ENCODE measurements at regions not wholly inside any gene's neighbourhood (a gene's known extent, or its start where the extent isn't known, plus 50 kb on each side); places are given as distances from the start of the nearest gene placed in this dataset.

GRCh38 chr12:118575730-118576129 lies 199.4 kb downstream of the SUDS3 start:
- Histone ChIP-seq H4K20me1 (ENCODE audit: insufficient read depth) (no peaks in the 10 kb centered on the region), H3K79me2 (ENCODE audit: insufficient read depth, low read length) (no peaks in the 10 kb centered on the region), H3K36me3 (ENCODE audit: control insufficient read depth in 1 of 2, insufficient read depth in 2 of 2, low read length in 2 of 2) (no peaks in the 10 kb centered on the region), H3K27me3 (ENCODE audit: insufficient read depth, low read length) (peaks cover 13% of the 10 kb centered on the region), H3K9me2 (ENCODE audit: insufficient read depth) (no peaks in the 10 kb centered on the region), H3K4me2 (ENCODE audit: low read length) (no peak overlapping the region), H3K27ac (ENCODE audit: low read depth, low read length) (no peak overlapping the region), H3K9ac (ENCODE audit: low read length) (no peak overlapping the region), H3K4me1 (ENCODE audit: control insufficient read depth in 1 of 2, insufficient read depth in 2 of 2, low read length in 2 of 2) (no peaks in the 10 kb centered on the region), H3K4me3 (replicated peaks in 1 of 2; ENCODE audit: low read depth in 1 of 2, low read length in 2 of 2) (no peak overlapping the region), H2AFZ (ENCODE audit: low read depth, low read length, poor library complexity, severe bottlenecking) (no peak overlapping the region), H3K9me3 (ENCODE audit: control insufficient read depth in 1 of 2, insufficient read depth in 1 of 2, low read depth in 1 of 2, low read length in 2 of 2) (no peaks in the 10 kb centered on the region)
- ChIA-PET CTCF (no interaction called here), RAD21 (ENCODE audit: low non-redundant PET in 1 of 2, low total read pairs in 2 of 2, uncharacterized antibody in 2 of 2, unreplicated experiment in 2 of 2) (no interaction called here), POLR2A (no interaction called here)
- no peak for ATAC-seq
- no TSS peak for BruUV-seq (replicated peaks)
- intact Hi-C loops (cut with micrococcal nuclease): no loop called here
- TF ChIP-seq ZFX (IDR thresholded peaks at IDR 0.05): no peak
- TF ChIP-seq ATF3 (IDR thresholded peaks at IDR 0.05): no peak
- TF ChIP-seq JUND (IDR thresholded peaks at IDR 0.05): no peak
- no peak for TF ChIP-seq CEBPB (IDR thresholded peaks at IDR 0.05; ENCODE audit: low read depth)
- TF ChIP-seq SIN3A (IDR thresholded peaks at IDR 0.05; ENCODE audit: low read depth): no peak
- TF ChIP-seq POLR2AphosphoS5 (IDR thresholded peaks at IDR 0.05; ENCODE audit: low read depth, low read length): no peak
- no peak for TF ChIP-seq SP1 (IDR thresholded peaks at IDR 0.05; ENCODE audit: low read depth)
- no peak for TF ChIP-seq CBX3 (IDR thresholded peaks at IDR 0.05; ENCODE audit: low read depth)
- no peak for TF ChIP-seq REST (IDR thresholded peaks at IDR 0.05; ENCODE audit: low read depth)
- TF ChIP-seq YY1 (IDR thresholded peaks at IDR 0.05; ENCODE audit: extremely low read depth, insufficient replicate concordance, low read depth, low read length): no peak
- TF ChIP-seq CTCF (IDR thresholded peaks at IDR 0.05 in 2 of 3, conservative IDR thresholded peaks at IDR 0.05 in 1 of 3; ENCODE audit: borderline replicate concordance in 1 of 3, insufficient read depth in 1 of 3, low read depth in 2 of 3, low read length in 2 of 3): no peak
- no peak for TF ChIP-seq POLR2A (IDR thresholded peaks at IDR 0.05; ENCODE audit: borderline replicate concordance, extremely low read depth, insufficient read depth, insufficient read length)
- no peak for TF ChIP-seq MAX (IDR thresholded peaks at IDR 0.05)
- no peak for TF ChIP-seq EZH2 (IDR thresholded peaks at IDR 0.05)
- no peak for TF ChIP-seq ZNF274 (IDR thresholded peaks at IDR 0.05; ENCODE audit: low read depth, low read length)
- TF ChIP-seq FOSL1 (IDR thresholded peaks at IDR 0.05; ENCODE audit: low read depth): no peak
- TF ChIP-seq TCF7L2 (IDR thresholded peaks at IDR 0.05; ENCODE audit: borderline replicate concordance, extremely low read depth, insufficient read depth, insufficient read length): no peak
- TF ChIP-seq SRF (IDR thresholded peaks at IDR 0.05; ENCODE audit: low read depth): no peak
- no peak for DNase-seq (ENCODE audit: low read depth, low spot score)

Data from HCT116 (cell line).